Kidney epithelial cell (primary cell): ENCODE measurements at regions not wholly inside any gene's neighbourhood (a gene's known extent, or its start where the extent isn't known, plus 50 kb on each side); places are given as distances from the start of the nearest gene placed in this dataset.

Experiments used
- DNase-seq: peaks from one replicate; pipeline ENCODE4 v3.0.0-alpha.2; 2010; ENCODE audit warnings: low read depth
- H3K27me3 ChIP-seq: 2 replicates; pipeline ENCODE4 v1.6.0; 2011; ENCODE audit warnings: low read length; ENCODE audit not compliant: control insufficient read depth, insufficient read depth
- H3K36me3 ChIP-seq: 2 replicates; pipeline ENCODE4 v1.5.1; 2011; ENCODE audit warnings: low read length; ENCODE audit not compliant: control insufficient read depth, insufficient read depth
- H3K4me3 ChIP-seq: 2 replicates; pipeline ENCODE4 v1.5.1; 2011; ENCODE audit warnings: low read depth, mild to moderate bottlenecking, control low read depth, low read length
- CTCF ChIP-seq: IDR thresholded peaks from 2 replicates; pipeline ENCODE4 v1.5.1; 2011; ENCODE audit warnings: mild to moderate bottlenecking, moderate library complexity, low read length, control low read depth, inconsistent platforms; ENCODE audit not compliant: insufficient read depth, poor library complexity, severe bottlenecking

- no peak for DNase-seq
- no peak overlapping the region for H3K4me3 ChIP-seq
- no peaks in the 10 kb centered on the region for H3K36me3 ChIP-seq
- TF ChIP-seq CTCF: no peak
- H3K27me3 ChIP-seq: no peaks in the 10 kb centered on the region
Measured at GRCh38 chr11:121700968-121701367, 248.2 kb upstream of the SORL1-AS1 start.

GRCh38 chr11:121699801-121700200 lies 247.0 kb upstream of the SORL1-AS1 start:
- H3K4me3 ChIP-seq: no peak overlapping the region
- DNase-seq: no peak
- no peaks in the 10 kb centered on the region for H3K27me3 ChIP-seq
- H3K36me3 ChIP-seq: no peaks in the 10 kb centered on the region
- TF ChIP-seq CTCF: no peak

GRCh38 chr11:121696931-121697670 lies 244.3 kb upstream of the SORL1-AS1 start:
- no peak for TF ChIP-seq CTCF
- H3K27me3 ChIP-seq: no peaks in the 10 kb centered on the region

GRCh38 chr11:121696177-121696871 lies 243.6 kb upstream of the SORL1-AS1 start:
- TF ChIP-seq CTCF: no peak
- Histone ChIP-seq H3K27me3 (no peaks in the 10 kb centered on the region), H3K4me3 (no peak overlapping the region), H3K36me3 (no peaks in the 10 kb centered on the region)
- no peak for DNase-seq

More at GRCh38 chr11:121696931-121697670, 244.3 kb upstream of the SORL1-AS1 start:
- DNase-seq: no peak
- Histone ChIP-seq H3K36me3 (no peaks in the 10 kb centered on the region), H3K4me3 (no peak overlapping the region)

- Histone ChIP-seq H3K4me3 (no peak overlapping the region), H3K27me3 (no peaks in the 10 kb centered on the region), H3K36me3 (no peaks in the 10 kb centered on the region)
- no peak for TF ChIP-seq CTCF
- DNase-seq: no peak
Measured at GRCh38 chr11:121692236-121692635, 239.5 kb upstream of the SORL1-AS1 start.
